ENCODE measurements at regions not wholly inside any gene's neighbourhood (a gene's known extent, or its start where the extent isn't known, plus 50 kb on each side); places are given as distances from the start of the nearest gene placed in this dataset.

GRCh38 chr6:155967322-155967721 is 511.7 kb upstream of the NOX3 start:
- DNase-seq = no peak

- no peak for DNase-seq
Observed at GRCh38 chr6:155964544-155964943, 508.9 kb upstream of the NOX3 start.

- no peak for DNase-seq
Observed at GRCh38 chr6:155962276-155962675, 506.6 kb upstream of the NOX3 start.

GRCh38 chr6:155959898-155960495 is 504.4 kb upstream of the NOX3 start:
- DNase-seq = no peak

GRCh38 chr6:155958550-155958949 is 502.9 kb upstream of the NOX3 start:
- DNase-seq = no peak

GRCh38 chr6:155955038-155955437 is 499.4 kb upstream of the NOX3 start:
- no peak for DNase-seq

GRCh38 chr6:155954149-155954548 is 498.5 kb upstream of the NOX3 start:
- DNase-seq = no peak

- DNase-seq = no peak
Observed at GRCh38 chr6:155949256-155949655, 493.6 kb upstream of the NOX3 start.

- no peak for DNase-seq
Observed at GRCh38 chr6:155946860-155947259, 491.2 kb upstream of the NOX3 start.

- no peak for DNase-seq
Observed at GRCh38 chr6:155943635-155944034, 488.0 kb upstream of the NOX3 start.

- DNase-seq = no peak
Observed at GRCh38 chr6:155939253-155939652, 483.6 kb upstream of the NOX3 start.

- DNase-seq = no peak
Observed at GRCh38 chr6:155936551-155936950, 480.9 kb upstream of the NOX3 start.

GRCh38 chr6:155936127-155936526 is 480.5 kb upstream of the NOX3 start:
- no peak for DNase-seq

- DNase-seq = no peak
Observed at GRCh38 chr6:155916846-155917624, 461.4 kb upstream of the NOX3 start.

- DNase-seq = no peak
Observed at GRCh38 chr6:155915651-155916050, 460.0 kb upstream of the NOX3 start.

GRCh38 chr6:155913816-155914215 is 458.2 kb upstream of the NOX3 start:
- no peak for DNase-seq

GRCh38 chr6:155909710-155910109 is 454.1 kb upstream of the NOX3 start:
- DNase-seq = no peak

GRCh38 chr6:155895641-155896040 is 440.0 kb upstream of the NOX3 start:
- DNase-seq = no peak

GRCh38 chr6:155894758-155895157 is 439.1 kb upstream of the NOX3 start:
- DNase-seq = no peak

- no peak for DNase-seq
Observed at GRCh38 chr6:155894262-155894661, 438.6 kb upstream of the NOX3 start.

GRCh38 chr6:155890409-155890808 is 434.8 kb upstream of the NOX3 start:
- DNase-seq = no peak

GRCh38 chr6:155889410-155889809 is 433.8 kb upstream of the NOX3 start:
- DNase-seq = no peak

GRCh38 chr6:155887421-155887820 is 431.8 kb upstream of the NOX3 start:
- no peak for DNase-seq

GRCh38 chr6:155883741-155884140 is 428.1 kb upstream of the NOX3 start:
- no peak for DNase-seq

- DNase-seq = no peak
Observed at GRCh38 chr6:155883334-155883731, 427.7 kb upstream of the NOX3 start.
